SU-DHL-6 (cell line): ENCODE measurements at regions not wholly inside any gene's neighbourhood (a gene's known extent, or its start where the extent isn't known, plus 50 kb on each side); places are given as distances from the start of the nearest gene placed in this dataset.

Experiments used
- H2AFZ ChIP-seq: fragments of 200-600 bp; sonication (generic); 2 replicates; pipeline ENCODE4 v1.6.1; 2014; ENCODE audit warnings: low read depth, mild to moderate bottlenecking, moderate library complexity, mixed read lengths, antibody characterized with exemption, low read length; ENCODE audit not compliant: severe bottlenecking
- H3F3A ChIP-seq: fragments of 200-600 bp; shearing (Covaris generic); 2 replicates; pipeline ENCODE4 v1.6.0; 2016; ENCODE audit warnings: antibody characterized with exemption, mild to moderate bottlenecking; ENCODE audit not compliant: insufficient read depth
- H3K27ac ChIP-seq: fragments of 200-600 bp; sonication (generic); 2 replicates; pipeline ENCODE4 v1.5.1; 2016; ENCODE audit warnings: low read depth, mild to moderate bottlenecking, low read length, moderate library complexity, mixed read lengths
- H3K27me3 ChIP-seq: fragments of 200-600 bp; sonication (generic), shearing (Covaris generic); 2 replicates; pipeline ENCODE4 v1.6.0; 2014; ENCODE audit warnings: mild to moderate bottlenecking, low read length
- H3K36me3 ChIP-seq: fragments of 200-600 bp; sonication (generic); 2 replicates; pipeline ENCODE4 v1.6.1; 2014; ENCODE audit warnings: mild to moderate bottlenecking, low read length, mixed read lengths
- H3K4me2 ChIP-seq: fragments of 300-600, 200-600 bp; shearing (Covaris generic), sonication (generic); 2 replicates; pipeline ENCODE4 v1.6.0; 2014; ENCODE audit warnings: low read length, low read depth, mild to moderate bottlenecking; ENCODE audit not compliant: poor library complexity, severe bottlenecking
- H3K4me3 ChIP-seq: fragments of 200-600 bp; sonication (generic); 2 replicates; pipeline ENCODE4 v1.5.1; 2014; ENCODE audit warnings: antibody characterized with exemption, low read length, mild to moderate bottlenecking, mixed read lengths; ENCODE audit not compliant: insufficient read depth, poor library complexity, severe bottlenecking
- H3K79me2 ChIP-seq: fragments of 200-600 bp; sonication (generic); 2 replicates; pipeline ENCODE4 v1.6.1; 2014; ENCODE audit warnings: mild to moderate bottlenecking, low read length, moderate library complexity; ENCODE audit not compliant: insufficient read depth
- H3K9ac ChIP-seq: fragments of 200-600 bp; sonication (generic); 2 replicates; pipeline ENCODE4 v1.7.0; 2014; ENCODE audit warnings: mild to moderate bottlenecking, low read length
- H3K9me2 ChIP-seq: fragments of 200-600 bp; sonication (generic); replicated peaks from 2 replicates; pipeline ENCODE4 v1.6.1; 2014; ENCODE audit warnings: low read length; ENCODE audit not compliant: insufficient read depth
- H3K9me3 ChIP-seq: fragments of 200-600 bp; sonication (generic); 2 replicates; pipeline ENCODE4 v1.6.1; 2014; ENCODE audit warnings: low read length, mixed read lengths; ENCODE audit not compliant: insufficient read depth
- H4K20me1 ChIP-seq: fragments of 200-600 bp; sonication (generic); 2 replicates; pipeline ENCODE4 v1.6.1; 2014; ENCODE audit warnings: low read depth, mild to moderate bottlenecking, antibody characterized with exemption, low read length, moderate library complexity, mixed read lengths
- CTCF ChIP-seq: fragments of 200-600 bp; sonication (generic); IDR thresholded peaks from one replicate; pipeline ENCODE4 v1.5.1; 2017; ENCODE audit warnings: antibody characterized with exemption, mild to moderate bottlenecking, low read length, moderate library complexity; ENCODE audit not compliant: insufficient read depth, poor library complexity, severe bottlenecking
- EZH2phosphoT487 ChIP-seq: fragments of 200-600 bp; sonication (generic), shearing (Covaris generic); conservative IDR thresholded peaks from 2 replicates; pipeline ENCODE4 v1.6.1; 2018; ENCODE audit warnings: mild to moderate bottlenecking, antibody characterized with exemption, low read length, moderate library complexity, mixed read lengths

- no peaks in the 10 kb centered on the region for H3K79me2 ChIP-seq
- no peaks in the 10 kb centered on the region for H3K27me3 ChIP-seq
- TF ChIP-seq CTCF (no peak), EZH2phosphoT487 (no peak)
- no peaks in the 10 kb centered on the region for H3K9me3 ChIP-seq
- no peak overlapping the region for H3K4me3 ChIP-seq
- H3K36me3 ChIP-seq, result no peaks in the 10 kb centered on the region
- H2AFZ ChIP-seq, result no peak overlapping the region
- no peaks in the 10 kb centered on the region for H4K20me1 ChIP-seq
- H3F3A ChIP-seq, result no peaks in the 10 kb centered on the region
- no peak overlapping the region for H3K4me2 ChIP-seq
- no peak overlapping the region for H3K9ac ChIP-seq
- H3K27ac ChIP-seq, result no peak overlapping the region
- H3K9me2 ChIP-seq, result no peaks in the 10 kb centered on the region
Observed at GRCh38 chr14:42626986-42627385, 1020.3 kb downstream of the LRFN5 start.

- Histone ChIP-seq H3K27me3 (no peaks in the 10 kb centered on the region), H3K79me2 (no peaks in the 10 kb centered on the region), H3K9me3 (no peaks in the 10 kb centered on the region), H2AFZ (peak overlapping the region; percentile 56), H3K36me3 (no peaks in the 10 kb centered on the region), H3K9ac (no peak overlapping the region), H3K4me2 (no peak overlapping the region), H3F3A (no peaks in the 10 kb centered on the region), H4K20me1 (no peaks in the 10 kb centered on the region), H3K9me2 (no peaks in the 10 kb centered on the region), H3K27ac (no peak overlapping the region), H3K4me3 (no peak overlapping the region)
- TF ChIP-seq EZH2phosphoT487, result no peak
- no peak for TF ChIP-seq CTCF
Observed at GRCh38 chr14:42624980-42625761, 1018.5 kb downstream of the LRFN5 start.

- Histone ChIP-seq H3F3A (no peaks in the 10 kb centered on the region), H3K36me3 (no peaks in the 10 kb centered on the region), H3K79me2 (no peaks in the 10 kb centered on the region), H3K27ac (no peak overlapping the region), H3K9ac (no peak overlapping the region), H4K20me1 (no peaks in the 10 kb centered on the region), H3K9me3 (no peaks in the 10 kb centered on the region), H2AFZ (no peak overlapping the region), H3K4me3 (no peak overlapping the region), H3K27me3 (no peaks in the 10 kb centered on the region), H3K4me2 (no peak overlapping the region), H3K9me2 (no peaks in the 10 kb centered on the region)
- TF ChIP-seq CTCF, result no peak
- TF ChIP-seq EZH2phosphoT487, result no peak
Observed at GRCh38 chr14:42617005-42617404, 1010.3 kb downstream of the LRFN5 start.
